Glutamatergic neuron (in vitro differentiated cells): ENCODE measurements at regions not wholly inside any gene's neighbourhood (a gene's known extent, or its start where the extent isn't known, plus 50 kb on each side); places are given as distances from the start of the nearest gene placed in this dataset.

Experiments used
- DNase-seq: peaks from one replicate; pipeline ENCODE4 v3.0.0; 2022
- H3K27ac Mint-ChIP-seq: one replicate; pipeline ENCODE4 v1.8.0; 2020; ENCODE audit warnings: mild to moderate bottlenecking, mixed read lengths, inconsistent platforms; ENCODE audit not compliant: unreplicated experiment
- H3K27me3 Mint-ChIP-seq: one replicate; pipeline ENCODE4 v1.8.0; 2020; ENCODE audit warnings: mild to moderate bottlenecking, moderate library complexity, mixed read lengths, inconsistent platforms; ENCODE audit not compliant: unreplicated experiment
- H3K36me3 Mint-ChIP-seq: one replicate; pipeline ENCODE4 v1.8.0; 2020; ENCODE audit warnings: mild to moderate bottlenecking, mixed read lengths, inconsistent platforms; ENCODE audit not compliant: unreplicated experiment
- H3K4me1 Mint-ChIP-seq: one replicate; pipeline ENCODE4 v1.8.0; 2020; ENCODE audit warnings: mild to moderate bottlenecking, low read depth, mixed read lengths, inconsistent platforms; ENCODE audit not compliant: unreplicated experiment
- H3K4me3 Mint-ChIP-seq: one replicate; pipeline ENCODE4 v1.8.0; 2020; ENCODE audit warnings: mild to moderate bottlenecking, mixed read lengths, inconsistent platforms; ENCODE audit not compliant: unreplicated experiment
- H3K9me3 Mint-ChIP-seq: one replicate; pipeline ENCODE4 v1.8.0; 2020; ENCODE audit warnings: mild to moderate bottlenecking, moderate library complexity, mixed read lengths, inconsistent platforms; ENCODE audit not compliant: unreplicated experiment
- CTCF ChIP-seq: fragments of 200-600 bp; sonication (generic); IDR thresholded peaks from one replicate; pipeline ENCODE4 v1.5.0; 2021; ENCODE audit not compliant: partially characterized antibody, unreplicated experiment

DNA sequence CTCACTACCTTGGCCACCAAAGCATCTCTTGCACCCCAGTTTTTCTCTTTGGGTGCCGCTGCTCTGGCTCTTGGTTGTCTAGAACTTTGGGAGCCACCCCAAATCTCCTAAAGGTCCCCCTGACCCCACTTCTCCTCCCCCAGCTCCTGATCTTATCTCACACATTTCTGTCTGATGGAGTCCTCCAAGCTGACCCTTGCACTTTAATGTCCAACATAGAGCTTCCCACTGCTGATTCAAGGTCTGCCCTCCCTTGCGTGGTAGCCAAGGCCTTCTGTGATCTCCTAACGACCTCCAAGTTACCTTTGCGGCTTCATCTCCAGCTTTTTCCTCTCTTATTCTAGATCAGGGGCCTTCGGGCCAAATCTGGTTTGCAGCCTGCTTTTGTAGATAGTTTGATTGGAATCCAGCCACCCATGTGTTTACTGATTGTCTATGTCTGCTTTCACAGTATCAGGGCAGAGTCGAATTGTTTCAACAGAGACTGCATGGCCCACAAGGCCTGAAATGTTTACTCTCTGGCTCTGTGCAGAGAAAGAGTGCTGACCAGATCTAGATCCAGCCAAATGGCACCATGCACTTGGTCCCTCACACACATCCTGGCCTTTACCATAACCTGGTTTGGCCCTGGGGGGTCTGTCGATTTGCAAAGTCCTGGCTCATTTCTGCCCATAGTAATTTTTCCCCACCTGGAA is 168.6 kb downstream of the HAPSTR1 start:
- TF ChIP-seq CTCF = no peak
- H3K27ac Mint-ChIP-seq = no peak overlapping the region
- no peaks in the 10 kb centered on the region for H3K27me3 Mint-ChIP-seq
- peaks cover 4% of the 10 kb centered on the region for H3K4me1 Mint-ChIP-seq
- H3K9me3 Mint-ChIP-seq = no peaks in the 10 kb centered on the region
- H3K4me3 Mint-ChIP-seq = no peak overlapping the region
- H3K36me3 Mint-ChIP-seq = no peaks in the 10 kb centered on the region
- no peak for DNase-seq

DNA sequence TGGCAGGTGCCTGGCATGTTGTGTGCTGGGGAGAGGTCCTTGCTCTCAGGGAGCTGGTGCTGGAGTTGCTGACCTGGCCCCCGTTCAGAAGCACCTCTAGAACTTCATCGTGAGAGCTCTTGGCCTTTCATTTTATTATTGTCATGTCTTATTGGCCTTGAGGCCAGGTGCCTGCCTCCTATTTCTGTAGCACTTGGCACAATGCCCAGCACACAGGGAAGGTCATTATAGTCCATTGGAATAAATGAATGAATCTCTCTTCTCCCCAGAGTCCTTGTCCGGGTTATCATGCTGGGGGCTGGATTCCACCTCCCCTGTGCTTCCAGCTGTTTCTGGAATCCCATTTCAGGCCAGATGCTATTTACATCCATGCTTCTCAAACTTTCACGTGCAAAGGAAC is 169.2 kb downstream of the HAPSTR1 start:
- Mint-ChIP-seq H3K36me3 (no peaks in the 10 kb centered on the region), H3K9me3 (no peaks in the 10 kb centered on the region), H3K27ac (no peak overlapping the region), H3K4me1 (peaks cover 4% of the 10 kb centered on the region), H3K4me3 (no peak overlapping the region), H3K27me3 (no peaks in the 10 kb centered on the region)
- no peak for DNase-seq
- TF ChIP-seq CTCF = no peak

- no peak overlapping the region for H3K27ac Mint-ChIP-seq
- H3K4me1 Mint-ChIP-seq = peaks cover 4% of the 10 kb centered on the region
- H3K36me3 Mint-ChIP-seq = no peaks in the 10 kb centered on the region
- no peaks in the 10 kb centered on the region for H3K9me3 Mint-ChIP-seq
- no peaks in the 10 kb centered on the region for H3K27me3 Mint-ChIP-seq
- no peak for TF ChIP-seq CTCF
- no peak for DNase-seq
- H3K4me3 Mint-ChIP-seq = no peak overlapping the region
Measured at GRCh38 chr16:9261376-9261775, 169.9 kb downstream of the HAPSTR1 start.

DNA sequence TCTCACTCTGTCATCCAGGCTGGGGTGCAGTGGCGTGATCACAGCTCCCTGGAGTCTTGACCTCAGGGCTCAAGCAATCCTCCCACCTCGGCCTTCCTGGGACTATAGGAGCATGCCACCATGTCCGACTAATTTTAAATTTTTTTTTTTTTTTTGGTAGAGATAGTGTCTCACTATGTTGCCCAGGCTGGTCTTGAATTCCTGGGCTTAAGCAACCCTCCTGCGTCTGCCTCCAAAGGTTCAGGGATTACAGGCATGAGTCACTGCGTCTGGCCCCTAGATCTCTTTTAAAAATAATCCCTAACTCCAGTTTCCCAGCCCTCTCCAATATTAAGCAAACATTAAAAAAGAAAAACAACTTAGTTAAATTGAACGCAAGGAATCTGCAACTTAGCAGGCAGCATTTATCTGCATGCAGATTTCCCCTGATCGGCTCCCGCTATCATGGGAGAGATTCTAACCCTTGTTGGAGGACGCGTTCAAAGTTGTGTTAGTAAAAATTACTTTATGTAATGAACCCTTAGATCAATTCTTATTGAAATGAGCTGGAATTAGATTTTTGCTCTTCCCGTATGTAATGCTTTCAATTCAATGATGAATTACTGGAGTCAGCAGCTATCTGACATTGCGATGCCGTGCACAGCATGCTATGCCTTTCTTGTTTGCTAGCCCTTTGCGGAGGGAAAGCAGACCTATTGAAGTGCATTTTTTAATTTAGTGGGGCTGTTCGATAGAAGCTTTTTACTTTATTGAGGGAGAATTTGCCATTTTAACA is 171.7 kb downstream of the HAPSTR1 start:
- no peak overlapping the region for H3K27ac Mint-ChIP-seq
- no peaks in the 10 kb centered on the region for H3K36me3 Mint-ChIP-seq
- no peak overlapping the region for H3K4me3 Mint-ChIP-seq
- peaks cover 4% of the 10 kb centered on the region for H3K4me1 Mint-ChIP-seq
- H3K9me3 Mint-ChIP-seq = no peaks in the 10 kb centered on the region
- DNase-seq = no peak
- H3K27me3 Mint-ChIP-seq = peaks cover 2% of the 10 kb centered on the region
- no peak for TF ChIP-seq CTCF

DNA sequence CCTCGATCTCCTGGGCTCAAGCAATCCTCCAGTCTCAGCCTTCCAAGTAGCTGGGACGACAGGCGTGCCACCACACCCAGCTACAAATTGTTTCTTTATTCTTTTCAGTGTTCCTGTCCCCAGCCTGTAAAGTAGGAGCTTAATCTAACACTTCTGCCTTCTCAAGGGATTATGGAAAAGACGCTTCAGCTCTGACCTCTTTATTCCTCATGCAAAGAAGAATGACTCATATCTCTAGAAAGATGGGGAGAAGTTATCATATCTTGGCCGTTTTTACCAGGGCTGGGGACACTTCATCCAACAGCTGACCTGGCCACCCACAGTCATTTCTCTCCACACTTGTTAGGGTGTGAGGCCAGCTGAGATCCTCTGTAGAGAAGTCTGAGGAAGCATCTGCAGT is 172.6 kb downstream of the HAPSTR1 start:
- Mint-ChIP-seq H3K27me3 (peaks cover 2% of the 10 kb centered on the region), H3K4me3 (no peak overlapping the region), H3K4me1 (peaks cover 1% of the 10 kb centered on the region), H3K36me3 (no peaks in the 10 kb centered on the region), H3K27ac (no peak overlapping the region), H3K9me3 (no peaks in the 10 kb centered on the region)
- no peak for DNase-seq
- no peak for TF ChIP-seq CTCF
